CD4-positive, alpha-beta memory T cell (primary cell): ENCODE measurements at regions not wholly inside any gene's neighbourhood (a gene's known extent, or its start where the extent isn't known, plus 50 kb on each side); places are given as distances from the start of the nearest gene placed in this dataset.

ENCODE experiments used
- CTCF ChIA-PET: fragments of 350-600 bp; sonication (Branson Sonifier 250); formaldehyde crosslinking; loops from one replicate; lab custom pipeline; 2021; ENCODE audit warnings: inconsistent platforms; ENCODE audit not compliant: partially characterized antibody; lab: Charles Lee
- POLR2A ChIA-PET: fragments of 350-600 bp; sonication (Branson Sonifier 250); formaldehyde crosslinking; loops from one replicate; lab custom pipeline; 2021; ENCODE audit not compliant: partially characterized antibody; lab: Charles Lee
- DNase-seq, 5 donors: peaks; one replicate each; pipeline versions ENCODE4 v3.0.0 to v3.0.0-alpha.2; 2020 to 2022; ENCODE audit warnings: mixed read lengths in 1 of 5
- H3K27ac ChIP-seq: one replicate; pipeline ENCODE4 v1.7.0; 2013; ENCODE audit warnings: low read depth, low read length
- H3K27me3 ChIP-seq: 2 replicates; pipeline ENCODE4 v1.7.0; 2013; ENCODE audit warnings: mild to moderate bottlenecking, low read length, moderate library complexity; ENCODE audit not compliant: insufficient read depth
- H3K36me3 ChIP-seq: 2 replicates; pipeline ENCODE4 v1.7.0; 2013; ENCODE audit warnings: mild to moderate bottlenecking, low read length, moderate library complexity; ENCODE audit not compliant: insufficient read depth
- H3K4me1 ChIP-seq: 2 replicates; pipeline ENCODE4 v1.7.0; 2013; ENCODE audit warnings: mild to moderate bottlenecking, low read length, moderate library complexity; ENCODE audit not compliant: insufficient read depth
- H3K4me3 ChIP-seq, 2 donors: one replicate each; pipeline ENCODE4 v1.7.0; 2013; ENCODE audit warnings: low read length in 2 of 2, mild to moderate bottlenecking in 1 of 2
- H3K9me3 ChIP-seq, 2 donors: one replicate each; pipeline ENCODE4 v1.7.0; 2013; ENCODE audit warnings: low read length in 2 of 2, control low read depth in 1 of 2; ENCODE audit not compliant: control insufficient read depth in 1 of 2
- H3K27ac Mint-ChIP-seq, 7 donors: one replicate each; pipeline ENCODE4 v1.8.0; 2020 to 2021; ENCODE audit warnings: mixed read lengths in 7 of 7, mild to moderate bottlenecking in 6 of 7, inconsistent platforms in 3 of 7, moderate library complexity in 3 of 7
- H3K27me3 Mint-ChIP-seq, 2 donors: one replicate each; pipeline ENCODE4 v1.8.0; 2020 to 2021; ENCODE audit warnings: mixed read lengths in 2 of 2
- H3K36me3 Mint-ChIP-seq, 2 donors: one replicate each; pipeline ENCODE4 v1.8.0; 2020 to 2021; ENCODE audit warnings: mixed read lengths in 2 of 2, inconsistent platforms in 1 of 2, mild to moderate bottlenecking in 1 of 2
- H3K4me1 Mint-ChIP-seq, 4 donors: one replicate each; pipeline ENCODE4 v1.8.0; 2020 to 2021; ENCODE audit warnings: mixed read lengths in 4 of 4, mild to moderate bottlenecking in 1 of 4
- H3K4me3 Mint-ChIP-seq, 8 donors: one replicate each; pipeline ENCODE4 v1.8.0; 2020 to 2021; ENCODE audit warnings: mixed read lengths in 8 of 8, mild to moderate bottlenecking in 7 of 8, moderate library complexity in 6 of 8, inconsistent platforms in 3 of 8
- H3K9me3 Mint-ChIP-seq, 8 donors: one replicate each; pipeline ENCODE4 v1.8.0; 2020 to 2021; ENCODE audit warnings: mixed read lengths in 8 of 8, mild to moderate bottlenecking in 5 of 8, inconsistent platforms in 3 of 8, moderate library complexity in 1 of 8
- intact Hi-C: fragments of 100-400 bp; cut with micrococcal nuclease; formaldehyde crosslinking; loops from one replicate; pipeline ENCODE4 v1.15.1; 2023

- peaks cover 0 to 2% (median 0%) of the 10 kb centered on the region in 8 donors for H3K9me3 Mint-ChIP-seq
- Histone ChIP-seq H3K4me3 (no peak overlapping the region), H3K9me3 (no peaks in the 10 kb centered on the region), H3K27ac (no peak overlapping the region), H3K36me3 (no peaks in the 10 kb centered on the region), H3K4me1 (no peaks in the 10 kb centered on the region), H3K27me3 (peaks cover 8% of the 10 kb centered on the region)
- H3K4me3 Mint-ChIP-seq = no peak overlapping the region
- CTCF ChIA-PET = interaction anchor here (1.2 to 6.9 kb wide), 3 partner anchors 8 to 145 kb away, joined by 3 to 49 read pairs (median 3); no protein-coding TSS in a partner anchor
- no peaks in the 10 kb centered on the region for H3K36me3 Mint-ChIP-seq
- H3K27me3 Mint-ChIP-seq = peaks cover 15 to 37% of the 10 kb centered on the region in 2 donors
- no peak for DNase-seq
- H3K4me1 Mint-ChIP-seq = peaks cover 0 to 4% (median 1%) of the 10 kb centered on the region in 4 donors
- intact Hi-C loops = no loop called here
- H3K27ac Mint-ChIP-seq = no peak overlapping the region
- POLR2A ChIA-PET = no interaction called here
These were observed 54.8 kb upstream of the BTRC start for GRCh38 chr10:101299211-101299610.

DNA sequence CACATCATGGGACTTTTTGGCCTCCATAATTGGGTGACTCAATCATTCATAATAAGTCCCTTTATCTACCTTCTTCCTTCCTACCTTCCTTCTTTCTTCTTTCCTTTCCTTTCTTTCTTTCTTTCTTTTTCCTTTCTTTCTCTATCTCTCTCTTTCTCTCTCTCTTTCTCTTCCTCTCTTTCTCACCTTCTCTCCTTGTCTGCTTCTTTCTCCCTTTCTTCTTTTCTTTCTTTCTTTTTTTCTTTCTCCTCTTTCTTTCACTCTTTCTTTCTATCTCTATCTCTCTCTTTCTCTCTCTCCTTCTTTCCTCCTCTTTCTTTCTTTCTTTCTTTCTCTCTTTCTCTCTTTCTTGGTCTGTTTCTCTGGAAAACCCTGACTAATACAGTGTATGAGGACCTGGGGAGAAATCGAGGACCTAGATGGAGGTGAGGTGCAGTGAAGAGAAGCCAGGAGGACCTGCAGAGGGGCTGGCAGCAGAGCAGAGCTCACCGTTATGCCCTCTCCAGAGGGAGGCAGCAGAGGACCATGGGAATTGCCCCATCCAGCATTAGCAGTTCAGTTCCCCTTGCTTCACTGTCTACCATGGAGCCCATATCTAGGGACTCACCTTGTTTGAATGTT, 52.7 kb upstream of the BTRC start:
- H3K27me3 Mint-ChIP-seq = peaks cover 15 to 33% of the 10 kb centered on the region in 2 donors
- Histone ChIP-seq H3K27ac (no peak overlapping the region), H3K4me3 (no peak overlapping the region), H3K4me1 (no peaks in the 10 kb centered on the region), H3K27me3 (peaks cover 4% of the 10 kb centered on the region), H3K9me3 (no peaks in the 10 kb centered on the region), H3K36me3 (no peaks in the 10 kb centered on the region)
- DNase-seq = no peak
- H3K4me3 Mint-ChIP-seq = no peak overlapping the region
- ChIA-PET POLR2A (no interaction called here), CTCF (interaction anchor here (0.7 to 6.9 kb wide), 5 partner anchors 10 to 165 kb away, joined by 3 to 49 read pairs (median 8); no protein-coding TSS in a partner anchor)
- no peaks in the 10 kb centered on the region for H3K36me3 Mint-ChIP-seq
- H3K9me3 Mint-ChIP-seq = peaks cover 0 to 2% (median 0%) of the 10 kb centered on the region in 8 donors
- intact Hi-C loops = loop anchor here (5.0 kb wide), 2 partner anchors 166 to 271 kb away; no protein-coding TSS in a partner anchor
- H3K4me1 Mint-ChIP-seq = peaks cover 0 to 4% (median 1%) of the 10 kb centered on the region in 4 donors
- no peak overlapping the region for H3K27ac Mint-ChIP-seq

DNA sequence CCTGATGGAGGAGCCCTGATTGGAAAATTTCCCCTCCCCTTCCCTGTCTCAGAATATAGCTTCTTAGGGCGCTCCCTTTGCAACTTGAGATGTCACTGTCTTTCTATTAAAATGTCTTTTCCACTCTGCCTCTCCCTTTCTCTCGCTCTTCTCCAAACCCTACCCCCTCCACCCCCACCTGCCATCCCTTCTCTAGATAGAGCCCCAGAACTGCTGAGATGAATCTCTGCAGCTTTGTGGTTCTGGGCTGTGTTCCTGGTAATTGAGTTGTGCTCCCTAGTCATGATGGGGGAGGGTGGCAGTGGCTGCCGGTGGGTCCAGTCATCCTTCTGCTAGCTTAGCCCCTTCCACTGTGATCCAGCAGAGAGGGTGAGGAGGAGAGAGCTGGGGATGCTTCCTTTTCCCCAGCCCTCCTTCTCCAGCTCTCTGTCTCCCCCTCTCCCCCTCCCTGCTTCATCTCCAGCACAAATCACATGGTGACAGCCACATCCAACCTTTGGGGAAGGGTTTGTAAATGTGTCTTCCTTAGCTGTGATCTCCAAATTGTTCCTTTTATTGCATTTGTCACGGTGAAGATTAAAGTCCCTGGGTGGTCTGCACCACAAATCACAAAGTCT, 50.8 kb upstream of the BTRC start:
- H3K27ac Mint-ChIP-seq = no peak overlapping the region
- CTCF ChIA-PET = interaction anchor here (1.1 to 6.9 kb wide), 5 partner anchors 12 to 268 kb away, joined by 3 to 49 read pairs (median 8); no protein-coding TSS in a partner anchor
- intact Hi-C loops = loop anchor here (5.0 kb wide), 2 partner anchors 164 to 269 kb away; no protein-coding TSS in a partner anchor

More for the DNA sequence above, 50.8 kb upstream of the BTRC start:
- Histone ChIP-seq H3K27ac (no peak overlapping the region), H3K4me3 (no peak overlapping the region), H3K9me3 (no peaks in the 10 kb centered on the region), H3K4me1 (no peaks in the 10 kb centered on the region), H3K36me3 (no peaks in the 10 kb centered on the region), H3K27me3 (peaks cover 4% of the 10 kb centered on the region)
- DNase-seq = no peak
- Mint-ChIP-seq H3K4me1 (no peaks in the 10 kb centered on the region), H3K27me3 (peaks cover 19 to 40% of the 10 kb centered on the region in 2 donors), H3K4me3 (no peak overlapping the region), H3K9me3 (no peaks in the 10 kb centered on the region), H3K36me3 (no peaks in the 10 kb centered on the region)
- POLR2A ChIA-PET = no interaction called here
